Non-pigmented ciliary epithelial cell (primary cell): ENCODE measurements at regions not wholly inside any gene's neighbourhood (a gene's known extent, or its start where the extent isn't known, plus 50 kb on each side); places are given as distances from the start of the nearest gene placed in this dataset.
"Not testable (repeated sequence)": the region's sequence is repeated elsewhere in the genome, so short reads cannot be mapped to it uniquely, and the experiment has no call there.

Source experiments
- DNase-seq: peaks from one replicate; pipeline ENCODE4 v3.0.0-alpha.2; 2010; ENCODE audit warnings: low read depth

GRCh38 chr3:79960594-79960993 lies 192.8 kb upstream of the ROBO1 start:
- no peak for DNase-seq

- no peak for DNase-seq
Measured at GRCh38 chr3:79957066-79957465, 189.3 kb upstream of the ROBO1 start.

GRCh38 chr3:79954756-79955155 lies 187.0 kb upstream of the ROBO1 start:
- no peak for DNase-seq

GRCh38 chr3:79953591-79954101 lies 185.8 kb upstream of the ROBO1 start:
- no peak for DNase-seq

GRCh38 chr3:79951426-79951825 lies 183.6 kb upstream of the ROBO1 start:
- DNase-seq: not testable (repeated sequence)

GRCh38 chr3:79947957-79948356 lies 180.2 kb upstream of the ROBO1 start:
- DNase-seq: no peak

- DNase-seq: no peak
Measured at GRCh38 chr3:79947469-79947868, 179.7 kb upstream of the ROBO1 start.

GRCh38 chr3:79937567-79937966 lies 169.8 kb upstream of the ROBO1 start:
- DNase-seq: peak; percentile 15

- no peak for DNase-seq
Measured at GRCh38 chr3:79930196-79930595, 162.4 kb upstream of the ROBO1 start.

GRCh38 chr3:79928687-79929408 lies 161.1 kb upstream of the ROBO1 start:
- no peak for DNase-seq

- DNase-seq: no peak
Measured at GRCh38 chr3:79926522-79926921, 158.7 kb upstream of the ROBO1 start.

- no peak for DNase-seq
Measured at GRCh38 chr3:79922633-79923032, 154.8 kb upstream of the ROBO1 start.

- no peak for DNase-seq
Measured at GRCh38 chr3:79917561-79917960, 149.8 kb upstream of the ROBO1 start.

- DNase-seq: no peak
Measured at GRCh38 chr3:79910337-79910736, 142.5 kb upstream of the ROBO1 start.

- DNase-seq: no peak
Measured at GRCh38 chr3:79906106-79906505, 138.3 kb upstream of the ROBO1 start.

GRCh38 chr3:79902151-79902550 lies 134.4 kb upstream of the ROBO1 start:
- no peak for DNase-seq

GRCh38 chr3:79898907-79899306 lies 131.1 kb upstream of the ROBO1 start:
- no peak for DNase-seq

GRCh38 chr3:79896086-79896485 lies 128.3 kb upstream of the ROBO1 start:
- no peak for DNase-seq

GRCh38 chr3:79887213-79887612 lies 119.4 kb upstream of the ROBO1 start:
- DNase-seq: no peak

GRCh38 chr3:79886204-79886603 lies 118.4 kb upstream of the ROBO1 start:
- no peak for DNase-seq

GRCh38 chr3:79885407-79885806 lies 117.6 kb upstream of the ROBO1 start:
- DNase-seq: no peak

- DNase-seq: no peak
Measured at GRCh38 chr3:79884354-79884753, 116.6 kb upstream of the ROBO1 start.

GRCh38 chr3:79881431-79881830 lies 113.6 kb upstream of the ROBO1 start:
- DNase-seq: no peak

GRCh38 chr3:79878708-79879107 lies 110.9 kb upstream of the ROBO1 start:
- no peak for DNase-seq
